ENCODE measurements at regions not wholly inside any gene's neighbourhood (a gene's known extent, or its start where the extent isn't known, plus 50 kb on each side); places are given as distances from the start of the nearest gene placed in this dataset.

DNA sequence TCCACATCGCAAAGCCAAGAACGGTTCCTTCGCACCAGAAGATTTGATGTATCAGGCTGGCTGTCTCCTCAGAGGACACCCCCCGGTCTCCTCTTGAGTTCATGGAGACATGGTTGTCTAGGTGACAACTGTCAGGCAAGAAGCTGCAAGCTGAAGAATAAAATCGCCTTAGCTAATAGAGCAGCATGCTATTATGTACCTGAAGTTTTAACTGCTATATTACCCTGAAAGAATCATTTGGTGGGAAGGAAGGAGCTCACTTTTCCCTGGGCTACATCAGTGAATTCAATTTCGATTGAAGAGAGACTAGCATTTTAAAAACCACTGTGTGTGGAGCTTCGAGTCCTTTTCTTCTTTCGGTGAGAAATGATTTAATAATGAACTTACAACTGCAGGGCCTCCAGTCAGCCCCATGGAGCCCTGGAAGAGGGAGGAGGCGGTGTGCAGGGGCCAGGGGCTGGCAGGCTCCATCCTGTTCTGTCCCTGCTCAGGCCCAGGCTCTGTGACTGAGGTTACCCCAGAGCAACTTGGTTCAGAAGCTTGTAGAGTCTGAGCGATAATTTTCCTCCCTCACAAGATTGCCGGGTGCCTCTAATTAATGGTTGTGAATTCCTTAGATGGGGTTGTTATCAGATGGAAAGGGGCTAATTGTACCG, 191.3 kb downstream of the MID1IP1 start:
- Histone ChIP-seq H3K36me3 (ENCODE audit: control insufficient read depth, low read length) (no peaks in the 10 kb centered on the region), H3K27me3 (ENCODE audit: control insufficient read depth, low read length) (no peaks in the 10 kb centered on the region), H3K4me1 (ENCODE audit: control insufficient read depth, low read length) (no peaks in the 10 kb centered on the region), H3F3A (ENCODE audit: control insufficient read depth, insufficient read depth) (no peaks in the 10 kb centered on the region), H3K4me2 (ENCODE audit: low read length) (no peak overlapping the region), H3K4me3 (ENCODE audit: low read length) (no peak overlapping the region), H4K20me1 (ENCODE audit: control insufficient read depth, insufficient read depth, low read depth, low read length) (no peaks in the 10 kb centered on the region), H3K79me2 (ENCODE audit: control insufficient read depth, low read length) (no peaks in the 10 kb centered on the region), H3K9me3 (ENCODE audit: control insufficient read depth, insufficient read depth, low read length) (no peaks in the 10 kb centered on the region), H3K27ac (ENCODE audit: low read depth, low read length) (no peak overlapping the region), H3K9me2 (replicated peaks; ENCODE audit: control insufficient read depth, low read length) (no peaks in the 10 kb centered on the region)
- no peak for TF ChIP-seq EZH2phosphoT487 (IDR thresholded peaks at IDR 0.05; ENCODE audit: borderline replicate concordance, low read length)
- TF ChIP-seq, protein P1, sequence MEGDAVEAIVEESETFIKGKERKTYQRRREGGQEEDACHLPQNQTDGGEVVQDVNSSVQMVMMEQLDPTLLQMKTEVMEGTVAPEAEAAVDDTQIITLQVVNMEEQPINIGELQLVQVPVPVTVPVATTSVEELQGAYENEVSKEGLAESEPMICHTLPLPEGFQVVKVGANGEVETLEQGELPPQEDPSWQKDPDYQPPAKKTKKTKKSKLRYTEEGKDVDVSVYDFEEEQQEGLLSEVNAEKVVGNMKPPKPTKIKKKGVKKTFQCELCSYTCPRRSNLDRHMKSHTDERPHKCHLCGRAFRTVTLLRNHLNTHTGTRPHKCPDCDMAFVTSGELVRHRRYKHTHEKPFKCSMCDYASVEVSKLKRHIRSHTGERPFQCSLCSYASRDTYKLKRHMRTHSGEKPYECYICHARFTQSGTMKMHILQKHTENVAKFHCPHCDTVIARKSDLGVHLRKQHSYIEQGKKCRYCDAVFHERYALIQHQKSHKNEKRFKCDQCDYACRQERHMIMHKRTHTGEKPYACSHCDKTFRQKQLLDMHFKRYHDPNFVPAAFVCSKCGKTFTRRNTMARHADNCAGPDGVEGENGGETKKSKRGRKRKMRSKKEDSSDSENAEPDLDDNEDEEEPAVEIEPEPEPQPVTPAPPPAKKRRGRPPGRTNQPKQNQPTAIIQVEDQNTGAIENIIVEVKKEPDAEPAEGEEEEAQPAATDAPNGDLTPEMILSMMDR (IDR thresholded peaks at IDR 0.05; ENCODE audit: low read depth, low read length, poor library complexity, severe bottlenecking), result no peak

DNA sequence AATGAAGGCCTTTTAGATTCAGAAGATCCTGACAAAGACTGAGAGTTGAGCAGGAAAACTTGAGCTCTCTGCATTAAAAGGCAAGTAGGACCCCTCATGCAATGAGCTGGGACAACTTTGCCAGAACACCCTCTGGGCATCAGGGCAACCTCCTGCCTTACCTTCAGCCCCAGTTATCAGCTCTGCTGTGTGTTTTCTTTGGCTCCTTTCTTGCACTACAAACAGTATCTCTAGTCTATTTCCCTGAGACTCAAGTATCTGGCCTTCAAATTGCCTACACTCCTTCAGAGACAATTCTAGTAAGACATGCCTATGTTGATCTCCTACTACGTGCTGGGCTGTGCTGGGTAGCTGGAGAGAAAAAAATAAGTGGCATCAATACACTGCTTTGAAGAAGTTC, 192.2 kb downstream of the MID1IP1 start:
- Histone ChIP-seq H3F3A (ENCODE audit: control insufficient read depth, insufficient read depth) (no peaks in the 10 kb centered on the region), H3K9me2 (replicated peaks; ENCODE audit: control insufficient read depth, low read length) (no peaks in the 10 kb centered on the region), H3K4me3 (ENCODE audit: low read length) (no peak overlapping the region), H3K27me3 (ENCODE audit: control insufficient read depth, low read length) (no peaks in the 10 kb centered on the region), H3K9me3 (ENCODE audit: control insufficient read depth, insufficient read depth, low read length) (no peaks in the 10 kb centered on the region), H3K79me2 (ENCODE audit: control insufficient read depth, low read length) (no peaks in the 10 kb centered on the region), H3K36me3 (ENCODE audit: control insufficient read depth, low read length) (no peaks in the 10 kb centered on the region), H3K27ac (ENCODE audit: low read depth, low read length) (no peak overlapping the region), H4K20me1 (ENCODE audit: control insufficient read depth, insufficient read depth, low read depth, low read length) (no peaks in the 10 kb centered on the region), H3K4me1 (ENCODE audit: control insufficient read depth, low read length) (no peaks in the 10 kb centered on the region), H3K4me2 (ENCODE audit: low read length) (no peak overlapping the region)
- TF ChIP-seq EZH2phosphoT487 (IDR thresholded peaks at IDR 0.05; ENCODE audit: borderline replicate concordance, low read length), result no peak
- TF ChIP-seq, protein P1 (IDR thresholded peaks at IDR 0.05; ENCODE audit: low read depth, low read length, poor library complexity, severe bottlenecking), result no peak

DNA sequence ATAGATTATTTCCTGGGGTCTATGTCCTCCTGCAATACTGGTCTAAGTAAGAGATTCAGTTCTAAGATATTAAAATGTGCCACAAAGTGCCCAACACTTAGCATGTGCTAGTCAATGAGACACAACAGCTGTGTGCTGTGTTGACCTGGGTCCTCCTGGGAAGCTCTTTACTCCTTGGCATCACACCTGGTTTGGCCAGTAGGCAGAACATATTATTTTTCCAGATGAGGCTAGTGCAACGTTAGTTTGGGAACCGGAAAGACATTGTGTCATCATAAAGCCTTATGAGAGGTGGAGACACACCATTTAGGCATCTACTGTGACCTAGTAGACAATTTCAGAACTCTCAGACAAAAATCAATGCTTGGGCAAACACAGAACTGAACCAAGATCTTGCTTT, 197.8 kb downstream of the MID1IP1 start:
- H3K4me2 ChIP-seq (ENCODE audit: low read length), result no peak overlapping the region
- H3F3A ChIP-seq (ENCODE audit: control insufficient read depth, insufficient read depth), result no peaks in the 10 kb centered on the region
- no peak overlapping the region for H3K4me3 ChIP-seq (ENCODE audit: low read length)
- TF ChIP-seq EZH2phosphoT487 (IDR thresholded peaks at IDR 0.05; ENCODE audit: borderline replicate concordance, low read length), result no peak
- TF ChIP-seq, protein P1 (IDR thresholded peaks at IDR 0.05; ENCODE audit: low read depth, low read length, poor library complexity, severe bottlenecking), result no peak
- no peaks in the 10 kb centered on the region for H3K9me2 ChIP-seq (replicated peaks; ENCODE audit: control insufficient read depth, low read length)
- no peaks in the 10 kb centered on the region for H3K36me3 ChIP-seq (ENCODE audit: control insufficient read depth, low read length)
- no peaks in the 10 kb centered on the region for H3K9me3 ChIP-seq (ENCODE audit: control insufficient read depth, insufficient read depth, low read length)
- no peaks in the 10 kb centered on the region for H3K27me3 ChIP-seq (ENCODE audit: control insufficient read depth, low read length)
- H3K27ac ChIP-seq (ENCODE audit: low read depth, low read length), result no peak overlapping the region
- H4K20me1 ChIP-seq (ENCODE audit: control insufficient read depth, insufficient read depth, low read depth, low read length), result no peaks in the 10 kb centered on the region
- H3K4me1 ChIP-seq (ENCODE audit: control insufficient read depth, low read length), result no peaks in the 10 kb centered on the region
- H3K79me2 ChIP-seq (ENCODE audit: control insufficient read depth, low read length), result no peaks in the 10 kb centered on the region

Measured in DOHH2 (cell line).